ENCODE measurements at regions not wholly inside any gene's neighbourhood (a gene's known extent, or its start where the extent isn't known, plus 50 kb on each side); places are given as distances from the start of the nearest gene placed in this dataset.

DNA sequence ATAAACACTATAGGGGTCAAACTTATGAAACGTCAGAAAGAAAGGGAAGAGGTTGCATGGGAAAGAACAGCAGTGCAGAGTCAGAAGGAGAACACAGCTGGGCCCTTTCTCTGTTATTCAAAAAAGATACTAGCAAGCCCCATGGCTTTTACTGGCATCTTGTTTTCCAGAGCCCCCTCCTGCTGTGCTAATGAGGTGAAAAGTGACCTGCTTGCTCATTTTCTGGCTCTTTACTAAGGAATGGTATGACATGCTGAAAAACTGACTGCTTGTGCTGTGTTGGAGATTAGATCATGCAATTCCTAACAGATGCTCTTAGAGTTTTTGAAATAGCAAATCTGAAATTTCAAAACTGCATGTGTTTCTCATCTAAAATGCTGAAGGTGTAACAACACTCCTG lies 541.6 kb upstream of the ALCAM start:
- intact Hi-C loops (cut with DNase I) = no loop called here
- no peak for DNase-seq (ENCODE audit: low spot score)

DNA sequence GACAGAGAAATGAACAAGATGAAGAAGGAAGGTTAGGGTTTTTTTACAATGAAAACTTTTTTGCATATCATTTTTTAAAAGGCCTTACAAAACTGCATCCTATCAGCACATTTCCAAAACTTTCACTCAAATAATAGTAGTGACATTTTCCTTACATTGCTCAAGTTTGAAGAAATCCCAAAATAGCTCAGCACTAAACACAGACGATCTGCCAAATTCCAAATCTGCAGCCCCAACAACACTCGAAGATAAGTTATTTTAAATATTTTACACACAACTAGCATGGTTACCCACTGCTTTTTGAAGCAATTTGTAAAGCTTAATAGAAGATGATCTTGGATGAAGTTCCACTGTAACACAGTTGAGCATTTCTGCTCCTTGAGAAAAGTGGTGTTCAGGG lies 535.6 kb upstream of the ALCAM start:
- DNase-seq (ENCODE audit: low spot score) = no peak
- intact Hi-C loops (cut with DNase I) = no loop called here

DNA sequence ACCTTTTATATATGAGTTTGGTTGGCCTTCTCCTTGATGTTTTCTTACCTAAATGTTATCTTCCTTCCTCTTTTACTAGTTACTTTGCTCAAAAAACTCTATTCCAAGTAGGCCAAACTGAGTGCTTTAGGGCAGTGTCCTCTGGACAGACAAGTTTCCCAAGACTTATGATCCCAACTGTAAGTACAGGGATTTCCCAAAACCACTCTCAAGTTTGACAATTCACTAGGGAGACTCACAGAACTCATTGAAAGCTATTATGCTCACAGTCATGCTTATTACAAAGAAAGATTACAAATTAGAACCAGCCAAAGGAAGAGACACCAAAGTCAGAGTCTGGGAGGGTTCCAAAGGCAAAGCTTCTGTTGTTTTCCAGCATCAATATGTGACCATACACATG lies 534.2 kb upstream of the ALCAM start:
- no peak for DNase-seq (ENCODE audit: low spot score)
- intact Hi-C loops (cut with DNase I) = no loop called here

DNA sequence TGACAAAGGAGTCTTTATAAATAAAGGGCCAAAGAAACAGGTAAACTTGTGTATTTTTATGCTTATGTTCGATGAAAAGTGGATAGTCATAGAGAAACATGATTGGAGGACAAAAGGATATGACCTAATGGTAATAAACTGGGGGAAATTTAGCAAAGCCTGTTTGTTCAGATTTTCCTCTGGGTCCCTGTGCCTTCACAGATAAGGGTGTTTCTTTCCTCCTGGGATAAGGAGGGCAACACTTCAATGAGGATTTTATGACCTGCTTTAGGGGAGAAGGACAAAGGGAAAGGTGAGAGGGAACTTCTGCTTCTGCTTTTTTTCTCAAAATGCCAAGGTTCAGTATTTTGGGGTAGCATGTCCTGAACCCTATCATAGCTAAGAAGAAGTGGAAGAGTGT lies 531.3 kb upstream of the ALCAM start:
- DNase-seq (ENCODE audit: low spot score) = no peak
- intact Hi-C loops (cut with DNase I) = no loop called here

DNA sequence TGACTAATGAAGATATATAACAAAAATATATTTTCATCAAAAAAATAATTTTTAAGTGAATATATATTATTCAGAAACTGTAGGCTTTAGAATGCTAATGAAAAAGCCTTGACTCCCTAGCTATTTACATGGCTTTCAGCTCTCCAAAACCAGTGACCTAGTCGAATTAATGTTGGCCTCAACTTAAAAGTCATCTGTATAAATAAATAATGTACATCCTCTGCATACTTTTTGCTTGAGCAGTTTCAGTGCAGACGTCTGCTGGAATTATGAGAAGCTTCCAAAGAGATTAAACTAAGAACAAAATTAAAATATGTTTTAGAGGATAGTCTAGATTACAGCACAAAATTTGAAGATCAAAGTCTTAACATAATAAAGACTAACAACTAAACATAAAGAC lies 520.4 kb upstream of the ALCAM start:
- DNase-seq (ENCODE audit: low spot score) = no peak

DNA sequence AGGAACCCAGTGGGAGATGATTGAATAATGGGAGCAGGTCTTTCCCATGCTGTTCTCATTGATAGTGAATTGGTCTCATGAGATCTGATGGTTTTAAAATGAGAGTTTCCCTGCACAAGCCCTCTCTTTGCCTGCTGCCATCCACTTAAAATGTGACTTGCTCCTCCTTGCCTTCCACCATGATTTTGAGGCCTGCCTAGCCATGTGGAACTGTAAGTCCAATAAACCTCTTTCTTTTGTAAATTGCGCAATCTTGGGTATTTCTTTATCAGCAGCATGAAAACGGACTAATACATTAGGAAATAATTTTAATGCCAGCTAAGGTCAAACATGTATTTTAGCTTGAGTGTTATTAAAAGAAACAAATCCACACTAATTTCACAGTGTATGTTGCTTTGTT lies 517.6 kb upstream of the ALCAM start:
- intact Hi-C loops (cut with DNase I) = no loop called here

More for the DNA sequence above, 520.4 kb upstream of the ALCAM start:
- intact Hi-C loops (cut with DNase I) = no loop called here

DNA sequence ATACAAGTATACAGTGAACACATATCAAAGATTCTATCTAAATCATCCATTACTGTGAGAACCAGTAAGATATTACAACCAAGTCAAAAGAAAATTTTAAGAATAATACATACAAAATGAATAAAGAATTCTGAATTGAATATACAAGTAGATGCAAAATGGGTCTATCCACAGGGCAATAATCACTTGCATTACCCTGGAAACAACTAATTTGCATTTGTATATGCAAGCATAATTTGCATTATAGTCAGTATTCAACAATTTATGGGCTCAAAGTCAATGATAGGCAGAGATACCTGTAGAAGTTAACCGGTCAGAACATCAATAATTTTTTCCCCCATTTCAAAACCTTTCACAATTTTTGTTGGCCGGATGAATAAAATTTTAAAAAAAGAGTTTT lies 512.2 kb upstream of the ALCAM start:
- no peak for DNase-seq (ENCODE audit: low spot score)
- intact Hi-C loops (cut with DNase I) = no loop called here

More for the DNA sequence above, 517.6 kb upstream of the ALCAM start:
- no peak for DNase-seq (ENCODE audit: low spot score)

DNA sequence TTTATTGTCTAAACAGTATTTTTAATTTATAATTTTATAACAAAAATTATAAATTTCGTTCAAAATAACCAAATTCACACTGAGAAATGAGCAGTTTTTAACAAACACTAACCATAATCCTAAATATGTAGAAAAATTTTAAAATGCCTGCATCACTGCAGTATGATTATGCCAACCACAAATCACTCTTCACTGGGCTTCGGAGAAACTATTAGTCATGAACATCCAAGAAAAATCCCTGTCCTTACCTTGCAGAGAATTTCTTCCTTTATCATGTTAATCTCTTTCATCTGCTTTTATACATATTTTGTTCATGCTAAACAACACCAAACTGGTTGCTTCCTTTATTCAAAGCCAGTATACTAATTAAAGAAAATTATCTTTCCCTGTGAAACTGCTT lies 511.0 kb upstream of the ALCAM start:
- intact Hi-C loops (cut with DNase I) = no loop called here
- DNase-seq (ENCODE audit: low spot score) = no peak

DNA sequence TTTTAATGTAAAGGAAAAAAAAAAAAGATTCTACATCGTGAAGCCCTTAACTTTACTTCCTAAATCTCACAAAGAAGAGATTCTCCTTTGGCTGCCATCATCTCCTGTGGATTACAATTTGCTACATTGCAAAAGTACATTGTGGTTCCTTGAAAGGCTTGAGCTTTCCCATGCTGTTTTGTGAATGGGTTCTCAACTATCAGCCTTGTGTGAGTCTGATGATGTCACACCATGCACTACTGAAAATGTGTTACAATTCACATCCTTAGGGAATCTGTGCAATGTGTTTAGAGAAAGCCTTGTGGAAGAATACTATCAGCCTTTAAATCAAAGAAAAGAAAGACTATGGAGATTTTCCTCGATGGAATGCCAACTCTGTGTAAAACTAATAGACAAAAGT lies 510.0 kb upstream of the ALCAM start:
- DNase-seq (ENCODE audit: low spot score) = no peak
- intact Hi-C loops (cut with DNase I) = no loop called here

DNA sequence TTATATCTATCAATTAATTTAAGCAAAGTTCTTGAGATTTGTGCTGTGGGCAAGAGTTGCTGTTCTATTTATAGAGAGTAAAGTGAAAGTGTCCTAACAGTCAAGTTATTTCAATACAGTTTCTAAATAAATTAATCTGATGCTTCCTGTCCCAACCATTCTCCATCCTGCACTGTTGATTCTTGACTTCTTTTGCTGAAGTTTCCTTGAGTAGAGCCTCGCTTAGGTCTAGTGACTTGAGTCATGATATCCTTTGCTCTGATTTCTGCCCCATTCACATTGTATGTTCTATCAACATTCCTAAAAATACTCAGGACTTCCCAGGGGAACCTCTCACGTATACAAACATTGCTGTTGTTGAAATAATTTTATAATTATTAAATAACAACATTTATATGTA lies 498.4 kb upstream of the ALCAM start:
- DNase-seq (ENCODE audit: low spot score) = no peak
- intact Hi-C loops (cut with DNase I) = no loop called here

DNA sequence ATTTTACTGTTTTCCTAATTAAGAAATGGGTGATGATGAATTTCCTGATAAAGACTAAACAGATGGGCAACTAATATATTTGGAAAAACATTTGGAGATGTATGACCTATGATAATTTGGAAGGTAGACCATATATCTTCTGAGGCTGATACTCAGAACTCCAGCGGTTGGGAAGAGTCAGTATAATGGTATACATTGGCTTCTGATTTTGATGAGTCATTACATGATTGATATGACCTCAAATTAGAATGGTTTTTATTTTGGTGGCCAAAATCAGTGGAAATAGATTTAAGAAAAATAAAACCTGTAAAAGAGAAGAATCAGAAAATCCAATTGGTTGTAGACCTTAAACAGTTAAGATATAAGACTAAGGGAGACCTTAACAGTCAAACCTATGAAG lies 496.4 kb upstream of the ALCAM start:
- no peak for DNase-seq (ENCODE audit: low spot score)
- intact Hi-C loops (cut with DNase I) = no loop called here

DNA sequence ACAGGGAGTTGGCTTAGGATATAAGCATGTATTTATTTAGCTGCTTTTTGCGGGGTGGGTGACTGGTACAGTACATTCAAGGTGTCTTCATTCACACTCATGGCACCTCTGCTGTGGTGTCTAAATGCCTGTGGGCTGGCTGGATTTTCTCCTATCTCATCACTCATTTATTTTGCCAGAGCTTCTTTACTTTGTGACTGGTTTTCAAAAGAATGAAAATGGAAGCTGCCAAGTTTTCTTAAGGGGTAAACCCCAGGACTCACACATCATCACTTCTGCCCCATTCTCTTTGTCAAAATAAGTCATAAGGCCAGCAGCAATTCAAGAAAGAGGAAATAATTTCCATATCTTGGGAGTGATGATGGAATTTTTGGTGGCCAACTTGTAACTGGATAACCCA lies 493.4 kb upstream of the ALCAM start:
- DNase-seq (ENCODE audit: low spot score) = no peak
- intact Hi-C loops (cut with DNase I) = no loop called here

DNA sequence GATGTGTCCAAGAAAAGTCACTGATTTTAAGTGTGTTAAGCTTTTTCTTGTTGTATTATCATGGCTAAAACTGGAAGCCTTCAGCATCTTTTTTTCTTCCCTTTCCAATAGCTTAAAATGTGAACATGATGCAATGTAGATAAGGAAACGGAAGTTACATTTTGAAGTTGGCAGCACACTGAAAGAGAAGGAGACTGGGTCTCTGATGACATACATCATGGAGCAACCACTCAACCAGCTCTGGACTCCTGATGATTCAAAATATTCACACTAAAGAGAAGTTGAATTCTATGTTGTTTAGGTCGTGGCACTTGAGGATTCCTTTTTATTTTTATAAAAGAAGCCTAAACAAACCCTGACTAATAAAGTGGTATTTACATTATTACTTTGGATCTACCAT lies 488.3 kb upstream of the ALCAM start:
- intact Hi-C loops (cut with DNase I) = no loop called here
- DNase-seq (ENCODE audit: low spot score) = no peak

DNA sequence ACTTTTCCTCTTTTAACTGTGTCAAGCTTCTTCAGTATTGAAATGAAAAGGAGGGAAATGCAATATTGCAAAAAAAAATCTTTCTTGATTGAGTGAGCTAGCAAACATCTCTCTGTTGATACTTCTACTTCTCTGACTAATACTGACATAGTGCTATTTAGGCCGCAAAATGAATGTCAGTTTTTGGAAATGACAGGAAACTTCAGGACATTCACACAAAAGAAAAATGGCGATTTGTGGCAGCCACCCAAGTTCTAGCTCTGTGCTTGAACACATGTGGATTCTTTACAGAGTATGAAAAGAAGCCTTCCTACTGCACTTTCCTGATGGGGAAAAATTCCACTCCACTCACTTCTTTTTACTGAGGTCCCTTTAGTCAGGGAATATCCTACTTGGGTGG lies 486.8 kb upstream of the ALCAM start:
- intact Hi-C loops (cut with DNase I) = no loop called here
- DNase-seq (ENCODE audit: low spot score) = no peak

DNA sequence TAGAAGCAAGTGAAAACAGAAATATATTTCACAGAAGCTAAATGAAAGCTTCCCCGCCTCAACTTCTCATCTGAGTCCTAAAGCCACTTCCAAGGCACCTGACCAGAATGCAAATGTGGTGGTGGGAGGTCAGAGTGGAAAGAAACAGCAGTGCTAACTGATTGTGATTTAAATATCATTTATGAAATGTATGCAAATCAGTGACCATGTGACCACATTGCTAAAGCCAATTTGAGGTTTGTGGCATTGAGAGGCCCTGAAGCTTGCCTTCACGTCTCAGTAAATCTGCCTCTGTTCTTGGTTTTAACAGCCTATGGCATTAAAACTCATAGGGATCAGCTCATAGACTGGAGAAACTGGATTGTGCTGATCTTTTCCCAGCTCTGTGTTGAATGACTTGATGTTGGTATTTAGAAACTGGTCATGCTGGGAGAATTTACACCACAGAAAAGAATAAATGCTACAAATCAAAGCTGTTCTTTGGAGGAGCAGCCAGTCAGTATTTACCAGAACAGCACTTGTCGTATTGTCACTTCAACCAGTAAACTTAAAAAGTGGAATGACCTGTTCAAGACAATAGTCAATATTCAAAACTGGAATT lies 481.4 kb upstream of the ALCAM start:
- intact Hi-C loops (cut with DNase I) = no loop called here
- DNase-seq (ENCODE audit: low spot score) = no peak

DNA sequence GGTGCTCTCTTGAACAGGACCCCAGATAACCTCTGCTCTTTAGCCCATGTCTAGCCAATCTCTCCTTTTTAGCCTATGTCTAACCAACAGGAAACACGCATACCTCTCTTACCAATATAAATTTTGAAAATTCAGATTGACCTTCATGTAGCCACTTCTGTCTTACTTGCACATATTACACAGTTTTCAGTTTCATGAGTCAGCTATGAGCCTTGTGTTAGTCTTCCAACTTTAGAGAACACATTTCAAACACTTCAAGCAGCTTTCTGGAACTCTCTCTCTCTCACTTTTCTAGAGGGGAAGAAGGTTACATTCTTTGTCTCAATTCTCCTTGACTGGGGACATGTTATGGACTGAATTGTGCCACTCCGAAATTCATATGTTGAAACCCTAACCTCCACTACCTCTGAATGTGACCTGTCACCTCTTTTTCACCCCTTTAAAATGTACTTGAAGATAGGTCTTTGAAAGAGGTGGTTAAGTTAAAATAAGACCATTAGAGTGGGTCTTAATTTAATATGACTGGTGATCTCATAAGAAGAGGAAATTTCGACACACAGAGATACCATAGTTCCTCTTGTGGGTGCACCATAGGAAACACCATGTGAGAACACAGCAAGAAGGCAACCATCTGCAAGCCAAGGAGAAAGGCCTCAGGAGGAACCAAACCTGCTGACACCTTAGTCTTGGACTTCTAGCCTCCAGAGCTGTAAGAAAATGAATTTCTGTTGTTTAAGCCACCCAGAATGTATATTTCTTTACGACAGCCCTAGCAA lies 480.3 kb upstream of the ALCAM start:
- intact Hi-C loops (cut with DNase I) = no loop called here
- DNase-seq (ENCODE audit: low spot score) = no peak

DNA sequence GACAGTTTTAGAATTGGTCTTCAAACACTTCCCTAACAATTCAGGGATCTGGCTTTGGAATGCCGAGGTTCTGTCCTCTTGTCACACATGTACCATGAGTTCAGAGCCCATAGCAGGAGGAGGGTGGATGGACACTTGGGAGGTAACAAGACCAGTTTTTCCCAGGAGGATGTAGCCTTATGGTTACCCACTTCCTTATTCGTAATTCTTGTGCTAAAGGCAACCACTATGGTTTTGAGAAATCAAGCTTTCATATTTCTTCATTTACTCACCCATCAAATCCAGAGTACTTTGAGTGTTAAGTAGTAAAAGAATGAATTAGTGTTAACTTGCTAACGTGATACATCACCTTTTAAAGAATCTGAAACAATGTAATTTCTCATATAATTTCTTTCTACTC lies 479.6 kb upstream of the ALCAM start:
- DNase-seq (ENCODE audit: low spot score) = no peak
- intact Hi-C loops (cut with DNase I) = no loop called here

DNA sequence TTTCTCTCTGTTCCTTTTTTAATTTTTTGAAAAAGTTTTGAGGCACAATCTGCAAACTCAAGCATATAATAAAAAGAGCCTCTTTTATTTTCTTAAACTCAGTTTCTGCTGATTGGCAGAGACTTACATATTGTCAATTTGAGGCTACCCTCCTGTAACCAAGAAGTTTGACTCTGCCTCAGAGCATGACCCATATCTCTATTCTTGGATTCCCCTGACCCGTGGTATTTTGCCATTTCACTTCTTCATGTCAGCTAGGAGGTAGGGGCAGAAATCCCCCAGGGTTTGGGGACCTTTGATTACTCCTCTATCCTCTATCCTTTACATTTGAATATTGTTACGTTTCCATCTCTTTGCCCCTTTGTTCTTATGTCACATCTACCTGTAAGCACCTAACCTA lies 479.1 kb upstream of the ALCAM start:
- intact Hi-C loops (cut with DNase I) = no loop called here
- DNase-seq (ENCODE audit: low spot score) = no peak

DNA sequence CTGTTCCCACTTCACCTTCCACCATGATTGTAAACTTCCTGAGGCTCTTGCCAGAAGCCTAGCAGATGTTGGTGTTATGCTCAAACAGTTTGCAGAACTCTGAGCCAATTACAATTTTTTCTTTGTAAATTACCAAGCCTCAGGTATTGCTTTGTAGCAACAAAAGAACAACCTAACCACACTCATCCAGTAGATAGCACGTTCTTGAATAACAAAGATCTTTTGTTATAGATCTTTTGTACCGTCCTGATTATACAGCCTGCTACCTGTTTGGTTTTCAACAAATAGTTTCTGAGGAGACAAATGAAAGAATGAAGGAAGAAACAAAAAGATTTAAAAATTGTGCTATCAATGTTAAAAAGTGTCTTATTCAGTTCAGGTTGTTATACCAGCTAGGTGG lies 474.7 kb upstream of the ALCAM start:
- no peak for DNase-seq (ENCODE audit: low spot score)
- intact Hi-C loops (cut with DNase I) = no loop called here

DNA sequence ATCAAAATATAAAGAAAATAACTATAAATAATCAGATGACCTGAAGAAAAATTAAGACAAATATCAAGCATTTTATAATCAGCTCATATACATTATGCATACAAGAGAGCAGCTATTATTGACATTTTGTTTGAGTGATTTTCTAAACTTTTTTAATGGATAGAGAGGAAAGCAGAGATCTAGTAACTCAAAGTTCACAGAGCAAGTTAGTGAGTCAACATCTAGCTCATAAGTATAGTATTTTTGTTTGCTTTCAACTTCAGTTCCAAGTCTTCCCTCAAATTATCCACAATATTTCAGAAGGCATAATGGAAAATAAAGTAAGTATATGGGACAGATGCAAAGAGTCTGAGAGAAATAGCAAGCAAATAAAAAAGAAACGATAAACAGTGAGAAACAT lies 470.1 kb upstream of the ALCAM start:
- intact Hi-C loops (cut with DNase I) = no loop called here
- DNase-seq (ENCODE audit: low spot score) = no peak

DNA sequence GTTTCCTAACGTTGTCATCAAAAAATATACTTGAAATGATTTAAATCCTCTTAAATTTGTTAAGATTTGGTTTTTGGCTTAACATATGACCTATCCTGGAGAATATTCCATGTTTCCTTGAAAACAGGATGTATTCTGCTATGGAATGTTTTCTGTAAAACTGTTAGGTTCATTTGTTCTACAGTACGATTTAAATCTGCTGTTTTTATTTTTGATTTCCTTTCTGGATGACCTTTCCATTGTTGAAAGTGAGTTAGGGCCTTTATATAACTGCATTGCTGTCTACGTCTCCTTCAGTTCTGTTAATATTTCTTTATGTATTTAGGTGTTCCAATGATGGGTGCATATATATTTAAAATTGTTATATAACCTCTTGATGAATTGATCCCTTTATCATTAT lies 465.3 kb upstream of the ALCAM start:
- intact Hi-C loops (cut with DNase I) = no loop called here
- DNase-seq (ENCODE audit: low spot score) = no peak

DNA sequence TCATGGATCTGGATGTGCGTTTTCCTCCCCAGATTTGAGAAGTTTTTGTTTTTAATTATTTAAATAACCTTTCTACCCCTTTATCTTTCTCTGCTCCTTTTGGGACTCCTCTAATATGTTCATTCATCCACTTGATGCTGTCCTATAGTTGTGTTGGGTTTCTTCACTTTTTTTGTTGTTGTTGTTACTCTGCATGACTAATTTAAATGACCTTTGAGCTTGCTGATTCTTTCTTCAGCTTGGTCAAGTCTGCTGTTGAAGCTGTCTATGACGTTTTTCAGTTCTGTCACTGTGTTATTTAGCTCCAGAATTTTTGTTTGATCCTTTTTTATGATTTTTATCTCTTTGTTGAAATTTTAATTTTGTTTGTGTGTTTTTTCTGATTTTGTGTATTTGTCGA lies 463.6 kb upstream of the ALCAM start:
- intact Hi-C loops (cut with DNase I) = no loop called here

More for the DNA sequence above, 463.6 kb upstream of the ALCAM start:
- DNase-seq (ENCODE audit: low spot score) = no peak
